Thoracic aorta (tissue), 2 donors: ENCODE measurements at regions not wholly inside any gene's neighbourhood (a gene's known extent, or its start where the extent isn't known, plus 50 kb on each side); places are given as distances from the start of the nearest gene placed in this dataset.
"Not testable (repeated sequence)": the region's sequence is repeated elsewhere in the genome, so short reads cannot be mapped to it uniquely, and the experiment has no call there.

ENCODE experiments used
- ATAC-seq: fragments of 150-250 bp; one replicate; pipeline ENCODE4 v1.8.0; 2017; ENCODE audit warnings: low read depth; ENCODE audit not compliant: insufficient number of reproducible peaks, low FRiP score
- DNase-seq: peaks from one replicate; pipeline ENCODE4 v3.0.0-alpha.2; 2020; ENCODE audit warnings: low spot score
- H3K27ac ChIP-seq, 2 donors: fragments of 200-600 bp; sonication (generic); 1 replicate in 1 of 2; 2 replicates in 1 of 2; pipeline ENCODE4 v1.5.1; 2016; ENCODE audit warnings: mild to moderate bottlenecking in 2 of 2, moderate library complexity in 2 of 2
- H3K27me3 ChIP-seq: fragments of 200-600 bp; sonication (generic); replicated peaks from 2 replicates; pipeline ENCODE4 v1.6.0; 2016; ENCODE audit warnings: mild to moderate bottlenecking; ENCODE audit not compliant: insufficient read depth
- H3K36me3 ChIP-seq: fragments of 200-600 bp; sonication (generic); one replicate; pipeline ENCODE4 v1.5.1; 2016
- H3K4me1 ChIP-seq, 2 donors: fragments of 200-600 bp; sonication (generic); 1 replicate in 1 of 2; 2 replicates in 1 of 2; pipeline versions ENCODE4 v1.5.1 to v1.6.0; 2016; ENCODE audit warnings: low read depth in 2 of 2, mild to moderate bottlenecking in 1 of 2; ENCODE audit not compliant: control insufficient read depth in 1 of 2
- H3K4me3 ChIP-seq: fragments of 200-600 bp; sonication (generic); 2 replicates; pipeline ENCODE4 v1.5.1; 2016; ENCODE audit warnings: mild to moderate bottlenecking
- H3K9me3 ChIP-seq: fragments of 200-600 bp; sonication (generic); 2 replicates; pipeline ENCODE4 v1.5.1; 2016
- CTCF ChIP-seq: fragments of 200-600 bp; sonication (generic); IDR thresholded peaks from one replicate; pipeline ENCODE4 v1.5.1; 2019; ENCODE audit warnings: antibody characterized with exemption

- no peak for ATAC-seq
- Histone ChIP-seq H3K27ac (no peak overlapping the region), H3K27me3 (no peaks in the 10 kb centered on the region), H3K36me3 (no peaks in the 10 kb centered on the region), H3K4me3 (no peak overlapping the region), H3K4me1 (peaks cover 0 to 12% of the 10 kb centered on the region in 2 donors), H3K9me3 (no peaks in the 10 kb centered on the region)
- DNase-seq: no peak
- TF ChIP-seq CTCF: no peak
Measured at GRCh38 chr10:20668985-20669384, 228.1 kb downstream of the NEBL start.

DNA sequence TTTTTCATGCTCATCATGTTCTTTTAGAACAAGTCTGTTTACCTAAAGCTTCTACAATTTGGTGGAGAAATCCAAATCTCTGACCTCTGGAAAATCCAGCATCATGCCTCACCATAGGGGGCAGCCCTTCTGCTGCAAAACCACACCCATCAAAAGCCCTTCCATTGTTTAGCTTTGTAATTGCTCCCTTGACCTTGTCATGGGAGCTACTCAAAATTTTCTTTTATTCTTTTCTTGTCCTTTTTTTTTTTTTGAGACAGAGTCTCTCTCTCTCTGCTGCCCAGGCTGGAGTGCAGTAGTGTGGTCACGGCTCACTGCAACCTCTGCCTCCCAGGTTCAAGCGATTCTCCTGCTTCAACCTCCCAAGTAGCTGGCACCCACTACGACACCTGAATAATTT, 234.4 kb downstream of the NEBL start:
- no peak for TF ChIP-seq CTCF
- DNase-seq: no peak
- Histone ChIP-seq H3K4me1 (no peaks in the 10 kb centered on the region), H3K9me3 (no peaks in the 10 kb centered on the region), H3K36me3 (no peaks in the 10 kb centered on the region), H3K4me3 (no peak overlapping the region), H3K27me3 (no peaks in the 10 kb centered on the region), H3K27ac (no peak overlapping the region)
- no peak for ATAC-seq

DNA sequence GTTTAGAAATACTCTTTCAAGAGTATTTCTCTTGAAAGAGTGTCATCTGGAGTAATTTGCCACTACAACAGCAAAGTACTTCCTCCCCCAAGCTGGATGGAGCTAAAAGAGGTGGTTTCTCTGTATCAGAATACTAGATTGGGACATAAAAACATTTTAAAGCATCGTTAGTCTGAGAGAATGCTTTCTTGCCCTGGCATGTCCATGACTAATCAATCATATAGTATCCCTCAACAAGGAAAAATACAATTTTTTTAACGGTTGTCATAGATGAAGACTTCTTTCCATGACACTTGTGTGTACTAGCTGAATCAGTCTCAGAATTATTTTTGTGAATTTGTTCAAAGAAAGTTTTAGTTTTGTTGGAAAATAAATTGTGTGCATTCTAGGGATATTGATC, 237.9 kb downstream of the NEBL start:
- Histone ChIP-seq H3K27me3 (no peaks in the 10 kb centered on the region), H3K36me3 (no peaks in the 10 kb centered on the region), H3K4me1 (no peaks in the 10 kb centered on the region), H3K27ac (no peak overlapping the region), H3K9me3 (no peaks in the 10 kb centered on the region), H3K4me3 (no peak overlapping the region)
- no peak for TF ChIP-seq CTCF
- DNase-seq (no peak), ATAC-seq (no peak)

- Histone ChIP-seq H3K27me3 (no peaks in the 10 kb centered on the region), H3K27ac (no peak overlapping the region), H3K4me3 (no peak overlapping the region), H3K4me1 (no peaks in the 10 kb centered on the region), H3K9me3 (no peaks in the 10 kb centered on the region), H3K36me3 (no peaks in the 10 kb centered on the region)
- ATAC-seq (no peak), DNase-seq (no peak)
- TF ChIP-seq CTCF: no peak
Measured at GRCh38 chr10:20658158-20658557, 239.0 kb downstream of the NEBL start.

DNA sequence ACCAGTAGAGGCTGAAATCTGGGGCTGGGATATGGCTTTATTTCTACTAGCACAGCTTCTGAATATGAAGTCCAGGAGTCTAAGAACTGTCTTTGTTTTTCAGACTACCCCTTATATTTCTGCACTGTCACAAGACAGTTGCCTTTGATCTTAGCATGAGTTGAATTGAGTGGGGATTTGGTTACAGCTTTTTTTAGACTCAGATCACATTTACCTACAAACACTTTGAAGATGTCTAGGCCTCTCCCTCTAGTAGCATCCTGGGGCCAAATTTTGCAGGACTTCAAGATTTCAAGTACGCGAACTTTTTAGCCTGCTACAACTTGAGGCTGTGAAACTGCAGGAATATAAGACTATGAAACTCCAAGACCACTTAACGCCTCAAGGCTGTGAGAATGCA, 240.2 kb downstream of the NEBL start:
- no peak overlapping the region for H3K4me3 ChIP-seq
- H3K9me3 ChIP-seq: no peaks in the 10 kb centered on the region
- no peak overlapping the region for H3K27ac ChIP-seq
- no peaks in the 10 kb centered on the region for H3K27me3 ChIP-seq
- ATAC-seq: no peak
- TF ChIP-seq CTCF: no peak
- H3K4me1 ChIP-seq: no peaks in the 10 kb centered on the region
- H3K36me3 ChIP-seq: no peaks in the 10 kb centered on the region
- DNase-seq: no peak

DNA sequence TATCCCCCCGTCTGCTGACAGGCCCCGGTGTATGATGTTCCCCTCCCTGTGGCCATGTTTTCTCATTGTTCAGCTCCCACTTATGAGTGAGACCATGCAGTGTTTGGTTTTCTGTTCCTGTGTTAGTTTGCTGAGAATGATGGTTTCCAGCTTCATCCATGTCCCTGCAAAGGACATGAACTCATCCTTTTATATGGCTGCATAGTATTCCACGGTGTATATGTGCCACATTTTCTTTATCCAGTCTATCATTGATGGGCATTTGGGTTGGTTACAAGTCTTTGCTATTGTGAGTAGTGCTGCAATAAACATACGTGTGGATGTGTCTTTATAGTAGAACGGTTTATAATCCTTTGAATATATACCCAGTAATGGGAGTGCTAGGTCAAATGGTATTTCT, 244.7 kb downstream of the NEBL start:
- not testable (repeated sequence) for H3K9me3 ChIP-seq, H3K27ac ChIP-seq, H3K4me3 ChIP-seq, H3K36me3 ChIP-seq, DNase-seq, H3K4me1 ChIP-seq, ATAC-seq, H3K27me3 ChIP-seq
